ENCODE measurements at regions not wholly inside any gene's neighbourhood (a gene's known extent, or its start where the extent isn't known, plus 50 kb on each side); places are given as distances from the start of the nearest gene placed in this dataset.
"Not testable (repeated sequence)": the region's sequence is repeated elsewhere in the genome, so short reads cannot be mapped to it uniquely, and the experiment has no call there.

DNA sequence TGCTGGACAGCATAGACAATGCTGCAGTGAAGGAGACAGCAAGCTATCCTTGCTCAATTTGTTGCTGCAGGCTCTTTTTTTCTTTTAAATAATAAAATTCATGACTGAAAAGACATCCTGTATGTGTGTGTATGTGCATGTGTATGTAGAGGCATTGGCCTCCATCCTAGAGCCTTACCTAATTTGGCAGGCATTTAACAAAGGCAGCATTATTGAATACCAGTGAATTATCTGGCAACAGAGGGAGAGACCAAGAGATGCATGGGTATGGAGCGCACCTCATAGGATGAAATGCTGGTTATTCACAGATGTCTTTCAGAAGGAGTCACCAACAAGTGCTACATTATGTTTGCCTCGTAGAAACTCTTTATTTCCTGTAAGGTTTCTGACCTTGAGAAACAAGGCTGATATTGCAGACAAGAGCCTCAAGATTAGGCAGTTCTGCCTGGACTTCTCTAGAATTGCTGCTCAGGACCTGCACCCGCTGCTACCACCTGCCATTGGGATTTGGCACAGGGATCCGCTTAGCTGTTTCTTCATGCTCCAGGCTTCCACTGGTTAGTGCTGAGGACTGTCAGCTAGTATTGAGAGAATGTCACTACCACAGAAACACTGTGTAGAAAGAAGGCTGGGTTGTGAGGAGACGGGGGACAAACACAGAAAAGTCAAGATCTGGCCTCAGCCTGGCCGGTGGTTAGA, 247.7 kb upstream of the RFX3 start:
- DNase-seq (ENCODE audit: low read depth in 2 of 2, low spot score in 1 of 2) = no peak

DNA sequence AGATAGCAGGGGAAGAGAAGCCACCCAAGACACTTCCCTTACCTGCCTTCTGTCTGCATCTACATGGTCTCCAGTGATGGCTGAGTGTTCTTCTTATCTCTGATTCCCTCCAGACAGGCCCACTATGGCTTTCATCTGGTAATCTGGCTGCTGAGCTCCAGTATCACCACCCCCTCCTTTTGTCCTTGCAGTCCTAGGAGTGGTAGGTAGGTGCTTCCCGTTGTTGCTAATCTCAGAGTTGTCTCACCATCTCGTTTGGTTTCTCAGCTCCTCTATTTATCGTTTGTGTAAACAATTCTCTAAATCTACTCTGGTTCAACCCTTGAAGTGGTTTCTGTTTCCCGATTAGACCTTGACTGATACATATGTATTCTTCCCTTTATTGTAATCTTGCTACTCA, 243.8 kb upstream of the RFX3 start:
- no peak for DNase-seq (ENCODE audit: low read depth in 2 of 2, low spot score in 1 of 2)

DNA sequence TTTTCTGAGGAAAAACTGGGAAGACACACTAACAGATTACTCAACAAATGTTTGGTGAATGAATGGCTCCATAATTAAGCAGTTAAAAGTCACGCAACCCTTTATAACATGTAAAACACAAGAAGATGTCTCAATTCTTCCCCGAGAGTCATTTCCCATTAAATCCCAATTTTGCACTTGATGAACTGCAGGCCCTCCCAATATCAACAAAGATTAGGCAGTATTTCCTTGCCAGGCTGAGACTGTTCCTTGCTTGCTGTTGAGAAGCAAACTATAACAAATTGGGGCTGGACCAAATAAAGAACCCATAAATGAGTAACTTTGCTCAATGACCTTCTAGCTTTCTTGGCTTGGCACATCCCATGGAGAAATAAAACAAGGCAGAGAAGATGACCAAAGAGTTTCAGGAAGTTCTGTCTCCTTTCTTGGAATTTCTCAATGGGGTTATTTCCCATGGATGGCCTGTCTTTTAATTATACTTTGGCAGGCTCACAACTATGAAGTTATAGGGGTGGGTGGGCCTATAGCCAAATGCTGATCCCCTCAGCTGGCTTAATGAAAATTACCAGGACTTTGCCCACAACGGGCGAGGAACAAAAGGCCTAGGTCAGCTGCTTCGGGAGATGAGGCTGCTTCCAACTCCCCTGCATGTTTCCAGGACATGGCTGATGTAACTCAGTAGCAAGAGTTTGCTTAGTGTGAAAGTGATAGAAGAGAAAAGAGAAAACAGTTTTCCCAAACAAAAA, 243.1 kb upstream of the RFX3 start:
- DNase-seq (ENCODE audit: low read depth in 2 of 2, low spot score in 1 of 2) = no peak

DNA sequence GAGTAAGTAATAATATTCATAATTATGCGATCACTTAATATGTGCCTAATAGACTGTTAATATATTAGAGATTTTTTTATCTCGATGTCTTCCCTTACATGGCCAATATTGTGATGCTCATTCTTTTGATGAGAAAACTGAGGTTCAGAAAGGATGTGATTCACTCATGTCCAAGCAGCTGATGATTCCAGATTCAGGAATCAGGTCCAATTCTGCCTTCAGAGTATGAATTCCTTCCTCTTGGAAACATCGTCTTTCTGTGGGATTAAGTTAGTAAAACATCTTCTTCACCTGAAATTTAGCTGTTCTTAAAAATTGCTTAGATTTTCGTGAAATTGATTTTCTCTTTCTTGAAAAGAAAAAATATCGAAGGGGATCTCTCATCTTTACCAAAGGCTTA, 242.5 kb upstream of the RFX3 start:
- DNase-seq (ENCODE audit: low read depth in 2 of 2, low spot score in 1 of 2) = no peak

DNA sequence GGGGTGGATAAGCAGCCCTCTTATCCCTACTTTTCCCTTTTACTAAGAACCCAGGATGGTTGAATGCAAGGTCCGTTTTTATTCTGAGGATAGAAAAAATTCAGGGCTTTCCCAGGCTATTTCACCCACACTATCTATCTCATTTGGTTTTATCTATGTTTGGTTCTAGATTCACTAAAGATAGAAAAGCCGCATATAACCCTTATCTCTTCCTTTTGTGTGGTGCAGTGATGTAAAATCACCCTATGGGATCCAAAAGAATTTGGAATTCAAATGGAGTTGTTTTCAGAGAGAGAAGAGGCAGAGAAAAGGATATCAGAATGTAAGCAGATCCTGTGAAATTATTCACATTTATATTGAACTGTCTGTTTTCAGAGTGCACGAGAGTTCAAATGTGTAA, 236.3 kb upstream of the RFX3 start:
- DNase-seq (ENCODE audit: low read depth in 2 of 2, low spot score in 1 of 2) = no peak

DNA sequence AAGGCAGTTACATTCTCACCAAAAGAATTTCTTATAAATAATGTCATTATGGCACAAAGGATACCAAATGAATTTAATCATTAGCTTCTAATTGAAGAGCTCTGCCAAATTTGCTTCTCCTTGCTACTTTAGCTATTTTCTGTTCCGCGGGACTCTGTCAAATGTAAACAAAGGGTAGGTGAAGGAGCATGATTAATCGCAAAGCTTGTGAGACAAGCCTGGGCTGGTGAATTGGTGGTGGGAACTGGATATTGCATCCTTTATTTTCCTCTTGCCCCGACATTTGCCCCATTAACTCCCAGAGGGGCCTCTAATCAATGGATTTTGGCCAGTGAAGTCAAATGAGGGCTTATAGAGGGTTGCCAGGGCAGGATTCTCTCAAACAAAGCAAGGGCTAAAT, 234.2 kb upstream of the RFX3 start:
- DNase-seq (ENCODE audit: low read depth in 2 of 2, low spot score in 1 of 2) = no peak

DNA sequence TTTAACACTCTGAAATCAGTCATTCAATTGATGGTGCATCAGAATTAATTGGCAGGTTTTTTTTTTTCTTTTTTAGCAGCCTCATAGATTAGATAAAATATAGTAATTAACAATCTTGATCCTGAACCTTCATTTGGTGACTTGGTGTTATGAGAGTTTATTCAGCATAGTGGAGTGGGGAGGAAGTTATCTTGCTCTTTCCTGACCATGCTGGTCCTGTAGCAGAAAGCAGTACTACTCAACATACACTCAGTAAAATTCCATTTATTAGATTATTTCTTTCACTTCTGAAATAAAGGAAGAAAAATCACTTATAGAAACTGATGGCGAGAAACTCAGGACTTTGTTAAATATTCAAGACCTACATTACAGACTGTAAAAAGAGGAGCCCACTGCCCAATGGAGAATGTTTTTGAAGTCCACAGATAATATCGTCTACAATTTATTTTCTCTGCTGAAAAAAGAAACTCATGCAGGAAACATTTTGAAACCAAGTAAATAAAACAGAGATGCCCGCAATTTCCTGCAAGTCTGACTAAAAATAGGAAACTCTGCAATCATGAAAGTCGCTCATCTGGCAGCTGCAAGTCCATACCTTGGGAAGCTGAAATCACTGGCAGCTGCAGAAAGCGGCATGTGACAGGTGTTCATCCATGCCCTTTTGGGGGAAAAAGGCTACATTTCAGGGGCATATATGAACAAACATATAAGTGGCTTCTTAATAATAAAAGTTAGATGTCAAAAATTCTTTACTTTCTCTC, 233.2 kb upstream of the RFX3 start:
- no peak for DNase-seq (ENCODE audit: low read depth in 2 of 2, low spot score in 1 of 2)

DNA sequence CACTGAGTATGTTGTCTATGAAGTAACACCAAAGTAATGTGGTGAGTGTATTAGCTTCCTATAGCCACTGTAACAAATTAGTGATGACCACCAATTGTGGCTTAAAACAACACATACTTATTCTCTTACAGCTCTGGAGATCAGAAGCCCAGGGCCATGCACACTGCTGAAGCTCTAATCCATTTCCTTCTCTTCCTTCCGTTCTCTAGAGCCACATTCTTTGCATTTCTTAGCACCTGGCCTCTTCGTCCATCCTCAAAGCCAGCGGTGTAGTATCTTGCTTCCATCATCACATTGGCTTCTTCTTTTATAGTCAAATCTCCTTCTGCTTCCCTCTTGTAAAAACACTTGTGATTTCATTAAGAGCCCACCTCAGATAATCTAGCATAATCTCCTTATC, 230.3 kb upstream of the RFX3 start:
- no peak for DNase-seq (ENCODE audit: low read depth in 2 of 2, low spot score in 1 of 2)

DNA sequence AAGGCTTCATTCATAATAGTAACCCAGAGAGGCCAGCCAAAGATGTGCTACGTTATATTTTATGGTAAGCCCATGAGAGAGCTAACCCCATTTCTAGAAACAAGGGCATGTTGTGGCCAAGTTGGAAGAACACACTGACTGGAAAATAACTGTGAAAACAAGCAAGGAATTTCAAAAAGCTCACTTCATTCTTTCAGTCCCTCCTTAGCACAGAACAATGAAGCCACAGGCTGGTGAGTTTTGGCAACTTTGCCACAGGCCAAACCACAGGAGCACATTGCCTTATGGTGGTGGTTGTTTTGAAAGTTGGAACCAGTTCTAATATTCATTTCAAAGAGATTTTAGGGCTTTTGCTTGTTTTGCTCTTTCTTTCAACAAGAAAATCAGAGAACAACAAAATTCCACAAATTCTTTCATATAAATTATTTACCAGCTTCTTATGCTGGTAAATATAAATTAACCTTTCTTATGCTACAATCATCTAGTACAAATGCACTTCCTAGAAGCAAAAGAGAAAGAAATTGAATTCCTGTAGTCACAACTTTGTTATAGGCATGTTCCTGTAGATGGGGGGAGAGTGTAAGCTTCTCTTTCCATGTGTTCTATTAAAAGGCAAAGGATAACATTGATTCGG, 225.4 kb upstream of the RFX3 start:
- no peak for DNase-seq (ENCODE audit: low read depth in 2 of 2, low spot score in 1 of 2)

DNA sequence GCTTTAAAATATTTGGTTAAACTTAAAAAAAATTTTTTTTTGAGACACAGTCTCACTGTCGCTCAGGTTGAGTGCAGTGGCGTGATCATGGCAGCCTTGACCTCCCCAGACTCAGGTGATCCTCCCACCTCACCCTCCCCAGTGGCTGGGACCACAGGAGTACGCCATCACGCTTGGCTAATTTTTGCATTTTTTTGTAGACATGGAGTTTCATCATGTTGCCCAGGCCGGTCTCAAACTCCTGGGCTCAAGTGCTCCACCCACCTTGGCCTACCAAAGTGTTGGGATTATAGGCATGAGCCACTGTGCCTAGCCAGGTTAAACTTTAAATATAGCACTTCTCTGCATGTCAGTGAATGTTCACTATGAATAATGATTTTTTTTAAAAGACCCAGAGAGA, 224.5 kb upstream of the RFX3 start:
- no peak for DNase-seq (ENCODE audit: low read depth in 2 of 2, low spot score in 1 of 2)

DNA sequence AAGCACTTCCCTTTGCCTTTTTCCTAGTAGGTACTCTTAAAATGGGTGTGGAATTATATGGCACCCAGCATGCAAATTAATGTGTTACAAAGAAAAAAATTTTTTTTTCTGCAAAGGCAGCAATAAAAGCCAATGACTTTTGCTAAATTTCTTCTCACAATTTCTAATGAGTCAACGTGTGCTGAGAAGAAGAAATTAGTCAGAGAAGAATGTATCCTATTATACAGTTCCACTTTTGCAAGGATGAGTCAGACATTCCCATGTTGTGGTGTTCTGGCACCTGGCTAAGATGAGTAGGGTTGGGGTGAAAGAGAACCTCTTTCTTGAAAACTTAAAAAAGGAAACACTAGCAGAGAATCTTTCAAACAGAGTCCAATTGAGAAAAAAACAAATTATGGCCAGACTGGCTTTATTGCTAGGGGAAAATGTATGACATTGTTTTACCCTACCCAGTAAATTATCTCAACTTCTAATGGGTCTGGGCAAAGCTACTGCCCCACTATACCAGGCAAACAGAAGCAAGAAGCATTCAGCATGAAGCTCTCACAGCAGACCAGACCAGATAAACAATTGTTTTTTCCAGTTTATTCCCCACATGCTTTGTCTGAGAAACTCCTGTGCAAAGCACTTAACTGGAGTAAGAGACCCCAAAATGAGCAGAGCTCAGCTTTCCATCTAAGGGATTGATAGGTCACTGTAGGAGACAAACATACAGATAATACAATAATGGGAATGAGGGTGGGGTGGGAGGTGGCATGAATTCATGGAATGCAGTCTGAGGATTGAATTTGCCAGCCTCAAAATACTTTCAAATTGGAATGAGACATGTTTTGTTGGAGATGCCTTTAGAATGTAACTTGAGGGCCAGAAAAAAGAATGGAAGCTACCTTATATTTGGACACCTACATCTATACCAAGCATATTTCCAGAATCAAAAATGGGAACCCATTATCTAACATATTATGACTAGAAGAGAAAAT, 220.8 kb upstream of the RFX3 start:
- DNase-seq (ENCODE audit: low read depth in 2 of 2, low spot score in 1 of 2) = no peak

DNA sequence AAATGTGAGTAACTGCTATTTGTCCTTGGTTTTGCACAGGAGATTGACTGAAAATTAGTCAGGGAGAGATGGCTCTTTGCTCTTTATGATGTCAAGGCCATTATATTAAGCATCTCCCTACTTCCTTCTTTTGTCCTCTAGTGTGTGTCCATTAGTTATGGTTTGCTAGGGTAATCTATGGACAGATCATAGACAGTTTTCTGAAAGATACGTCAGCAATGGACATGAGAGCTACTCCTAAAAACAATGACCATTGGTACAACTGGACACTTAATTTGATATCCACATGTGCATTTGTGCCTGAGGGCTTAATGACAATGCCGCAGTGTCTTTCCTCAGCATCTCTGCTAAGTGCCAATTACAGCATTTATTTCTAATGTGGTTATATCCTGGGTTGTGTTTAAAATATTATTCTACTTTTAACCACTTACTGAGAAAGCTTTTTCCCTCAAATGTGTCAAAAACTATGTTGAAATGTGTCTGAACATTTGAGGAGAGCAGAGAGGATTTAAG, 218.2 kb upstream of the RFX3 start:
- DNase-seq (ENCODE audit: low read depth in 2 of 2, low spot score in 1 of 2) = no peak

DNA sequence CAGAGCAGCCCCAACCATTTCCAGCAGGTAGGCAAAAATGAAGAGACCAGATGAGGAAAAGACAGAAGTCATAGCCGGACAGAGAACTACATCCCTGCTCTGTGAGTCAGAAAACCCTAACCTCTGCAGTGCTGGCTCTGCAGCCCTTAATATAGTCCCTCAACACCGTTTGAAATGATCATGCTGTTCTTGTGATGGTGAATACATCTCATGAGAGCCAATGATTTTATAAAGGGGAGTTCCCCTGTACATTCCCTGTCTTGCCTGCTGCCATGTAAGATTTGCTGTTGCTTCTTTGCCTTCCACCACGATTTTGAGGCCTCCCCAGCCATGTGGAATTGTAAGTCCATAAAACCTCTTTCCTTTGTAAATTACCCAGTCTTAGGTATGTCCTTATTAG, 216.8 kb upstream of the RFX3 start:
- DNase-seq (ENCODE audit: low read depth in 2 of 2, low spot score in 1 of 2) = no peak

DNA sequence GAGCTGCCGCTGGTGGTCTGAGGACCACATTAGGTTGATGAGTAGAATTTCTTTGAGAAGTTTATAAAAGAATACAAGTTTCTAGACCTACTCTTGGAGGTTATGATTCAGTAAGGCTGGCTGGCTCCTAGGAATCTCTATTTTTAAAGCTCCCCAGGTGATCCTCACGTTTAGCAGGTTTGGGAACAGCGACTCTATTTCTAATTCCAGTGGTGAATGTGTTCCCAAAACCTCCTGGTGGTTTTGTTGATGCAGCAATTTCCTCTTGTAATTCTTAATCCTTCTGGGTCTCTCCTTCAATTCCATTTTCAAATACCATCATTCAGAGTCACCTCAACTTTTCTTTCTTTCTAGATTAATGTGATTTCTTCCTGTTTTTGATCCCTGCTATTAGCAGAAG, 215.9 kb upstream of the RFX3 start:
- no peak for DNase-seq (ENCODE audit: low read depth in 2 of 2, low spot score in 1 of 2)

DNA sequence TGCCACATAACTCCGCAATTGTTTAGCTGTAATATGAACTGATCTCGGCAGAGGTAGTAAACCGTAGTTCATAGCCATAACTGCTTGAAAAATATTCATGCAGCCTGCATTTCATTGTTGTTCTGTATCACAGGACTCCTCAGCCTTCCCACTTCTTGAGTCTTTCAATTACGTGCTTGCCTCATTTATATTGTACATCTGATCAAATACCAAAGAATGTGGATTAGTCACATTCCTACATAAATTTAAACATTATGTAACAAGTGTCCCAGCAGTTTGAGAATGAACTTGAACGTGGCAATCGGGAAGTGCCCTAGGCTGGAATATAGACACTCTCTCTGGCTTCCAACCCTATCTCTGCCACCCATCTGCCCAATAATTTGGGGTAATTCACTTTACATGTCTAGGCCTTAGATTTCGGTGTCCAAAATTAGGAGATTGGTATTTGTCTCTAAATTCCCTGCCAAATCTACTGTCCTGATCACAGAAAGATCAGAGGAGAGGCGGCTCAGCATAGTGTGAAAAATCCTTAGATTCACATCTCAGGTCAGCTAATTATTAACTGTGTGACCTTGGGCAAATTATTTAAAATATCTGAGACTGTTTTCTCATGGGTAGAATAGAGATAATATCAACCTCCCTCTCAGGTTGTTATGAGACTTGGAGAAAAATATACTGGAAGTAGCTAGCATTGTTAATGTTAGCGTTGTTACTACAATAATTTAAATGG, 215.1 kb upstream of the RFX3 start:
- DNase-seq (ENCODE audit: low read depth in 2 of 2, low spot score in 1 of 2) = no peak

DNA sequence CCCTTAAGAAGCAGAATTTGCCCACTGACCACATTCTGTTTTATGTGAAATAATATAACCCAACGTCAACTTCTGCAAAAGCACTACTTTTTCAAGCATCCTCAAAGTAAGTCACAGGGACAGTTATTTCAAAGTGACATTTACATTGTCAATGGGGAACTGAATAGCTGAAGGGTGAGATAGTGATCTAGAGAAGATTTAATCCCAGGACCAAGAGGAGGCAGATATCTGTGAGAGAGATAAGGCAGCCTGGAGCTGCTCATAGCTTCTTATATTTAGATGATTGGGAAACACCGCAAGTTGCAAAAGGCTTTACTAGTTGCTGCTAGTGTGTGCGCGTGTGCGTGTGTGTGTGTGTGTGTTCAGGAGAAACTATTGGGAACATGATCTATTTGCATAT, 210.4 kb upstream of the RFX3 start:
- no peak for DNase-seq (ENCODE audit: low read depth in 2 of 2, low spot score in 1 of 2)

DNA sequence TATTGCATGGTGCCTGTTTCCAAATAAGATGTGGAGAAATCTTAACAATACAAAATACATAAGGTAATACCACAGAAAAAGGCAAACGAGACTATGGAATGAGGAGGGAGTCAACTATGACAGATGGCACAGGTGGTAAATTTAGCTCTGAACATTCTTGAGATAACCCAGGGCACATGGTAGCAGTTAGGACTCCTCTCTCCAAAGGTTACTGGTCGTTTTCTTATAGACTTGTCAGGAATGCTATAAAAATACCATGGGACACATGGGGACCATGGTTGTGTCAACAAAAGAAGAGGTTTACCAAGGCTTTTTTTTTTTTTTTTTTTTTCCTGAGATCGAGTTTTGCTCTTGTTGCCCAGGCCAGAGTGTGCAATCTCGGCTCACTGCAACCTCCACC, 209.4 kb upstream of the RFX3 start:
- no peak for DNase-seq (ENCODE audit: low read depth in 2 of 2, low spot score in 1 of 2)

DNA sequence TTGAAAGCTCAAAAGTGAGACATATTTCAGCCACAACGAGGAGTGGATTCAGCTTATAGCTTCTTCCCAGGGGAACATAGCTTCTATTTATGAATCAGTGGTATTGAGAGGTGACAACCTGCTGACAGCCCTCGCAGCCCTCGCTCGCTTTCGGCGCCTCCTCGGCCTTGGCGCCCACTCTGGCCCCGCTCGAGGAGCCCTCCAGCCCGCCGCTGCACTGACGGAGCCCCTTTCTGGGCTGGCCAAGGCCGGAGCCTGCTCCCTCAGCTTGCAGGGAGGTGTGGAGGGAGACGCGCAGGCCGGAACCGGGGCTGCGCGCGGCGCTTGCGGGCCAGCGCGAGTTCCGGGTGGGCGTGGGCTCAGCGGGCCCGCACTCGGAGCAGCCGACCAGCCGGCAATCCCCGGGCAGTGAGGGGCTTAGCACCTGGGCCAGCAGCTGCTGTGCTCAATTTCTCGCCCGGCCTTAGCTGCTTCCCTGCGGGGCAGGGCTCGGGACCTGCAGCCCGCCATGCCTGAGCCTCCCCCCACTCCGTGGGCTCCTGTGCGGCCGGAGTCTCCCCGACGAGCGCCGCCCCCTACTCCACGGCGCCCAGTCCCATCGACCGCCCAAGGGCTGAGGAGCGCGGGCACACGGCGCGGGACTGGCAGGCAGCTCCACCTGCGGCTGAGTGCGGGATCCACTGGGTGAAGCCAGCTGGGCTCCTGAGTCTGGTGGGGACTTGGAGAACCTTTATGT, 207.9 kb upstream of the RFX3 start:
- not testable (repeated sequence) for DNase-seq (ENCODE audit: low read depth in 2 of 2, low spot score in 1 of 2)

DNA sequence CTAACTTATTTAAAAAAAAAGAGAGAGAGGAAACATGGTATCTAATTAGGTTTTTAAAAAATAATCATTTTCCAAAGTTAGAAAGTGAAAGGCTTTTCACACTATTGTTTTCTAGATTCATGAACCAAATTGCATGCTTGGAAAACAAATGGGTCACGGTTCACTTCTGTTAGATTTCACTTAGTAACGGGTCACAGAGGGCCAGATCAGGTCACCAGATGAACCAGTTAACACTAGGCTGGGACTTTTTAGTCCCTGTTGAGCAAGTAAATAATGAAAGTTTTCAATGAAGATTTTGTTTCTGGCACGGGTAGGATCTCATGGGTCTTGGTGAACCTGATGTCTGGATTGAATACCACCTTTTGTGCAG, 207.2 kb upstream of the RFX3 start:
- no peak for DNase-seq (ENCODE audit: low read depth in 2 of 2, low spot score in 1 of 2)

Measured in stimulated activated CD8-positive, alpha-beta memory T cell treated with anti-CD3 and anti-CD28 coated beads, Interleukin-4, amount 100 ng/mL, for 1 hour (primary cell).